Thoracic aorta (tissue), 2 donors: ENCODE measurements at regions not wholly inside any gene's neighbourhood (a gene's known extent, or its start where the extent isn't known, plus 50 kb on each side); places are given as distances from the start of the nearest gene placed in this dataset.

Experiments used
- ATAC-seq: fragments of 150-250 bp; one replicate; pipeline ENCODE4 v1.8.0; 2017; ENCODE audit warnings: low read depth; ENCODE audit not compliant: insufficient number of reproducible peaks, low FRiP score
- DNase-seq: peaks from one replicate; pipeline ENCODE4 v3.0.0-alpha.2; 2020; ENCODE audit warnings: low spot score
- H3K27ac ChIP-seq, 2 donors: fragments of 200-600 bp; sonication (generic); 1 replicate in 1 of 2; 2 replicates in 1 of 2; pipeline ENCODE4 v1.5.1; 2016; ENCODE audit warnings: mild to moderate bottlenecking in 2 of 2, moderate library complexity in 2 of 2
- H3K27me3 ChIP-seq: fragments of 200-600 bp; sonication (generic); replicated peaks from 2 replicates; pipeline ENCODE4 v1.6.0; 2016; ENCODE audit warnings: mild to moderate bottlenecking; ENCODE audit not compliant: insufficient read depth
- H3K36me3 ChIP-seq: fragments of 200-600 bp; sonication (generic); one replicate; pipeline ENCODE4 v1.5.1; 2016
- H3K4me1 ChIP-seq, 2 donors: fragments of 200-600 bp; sonication (generic); 1 replicate in 1 of 2; 2 replicates in 1 of 2; pipeline versions ENCODE4 v1.5.1 to v1.6.0; 2016; ENCODE audit warnings: low read depth in 2 of 2, mild to moderate bottlenecking in 1 of 2; ENCODE audit not compliant: control insufficient read depth in 1 of 2
- H3K4me3 ChIP-seq: fragments of 200-600 bp; sonication (generic); 2 replicates; pipeline ENCODE4 v1.5.1; 2016; ENCODE audit warnings: mild to moderate bottlenecking
- H3K9me3 ChIP-seq: fragments of 200-600 bp; sonication (generic); 2 replicates; pipeline ENCODE4 v1.5.1; 2016
- CTCF ChIP-seq: fragments of 200-600 bp; sonication (generic); IDR thresholded peaks from one replicate; pipeline ENCODE4 v1.5.1; 2019; ENCODE audit warnings: antibody characterized with exemption

- Histone ChIP-seq H3K4me1 (peaks cover 26 to 43% of the 10 kb centered on the region in 2 donors), H3K9me3 (no peaks in the 10 kb centered on the region), H3K27ac (no peak overlapping the region), H3K36me3 (no peaks in the 10 kb centered on the region), H3K27me3 (no peaks in the 10 kb centered on the region), H3K4me3 (no peak overlapping the region)
- DNase-seq (no peak), ATAC-seq (no peak)
- TF ChIP-seq CTCF: no peak
These were observed 228.5 kb downstream of the PCDH7 start for GRCh38 chr4:30948653-30949052.

- Histone ChIP-seq H3K27ac (no peak overlapping the region), H3K4me3 (no peak overlapping the region), H3K36me3 (no peaks in the 10 kb centered on the region), H3K27me3 (no peaks in the 10 kb centered on the region), H3K9me3 (no peaks in the 10 kb centered on the region), H3K4me1 (peaks cover 21 to 47% of the 10 kb centered on the region in 2 donors)
- no peak for ATAC-seq
- no peak for DNase-seq
- no peak for TF ChIP-seq CTCF
These were observed 230.6 kb downstream of the PCDH7 start for GRCh38 chr4:30950737-30951136.

GRCh38 chr4:30952526-30953219 lies 232.5 kb downstream of the PCDH7 start:
- no peaks in the 10 kb centered on the region for H3K27me3 ChIP-seq
- H3K4me1 ChIP-seq: peaks cover 18 to 40% of the 10 kb centered on the region in 2 donors
- ATAC-seq: no peak
- no peaks in the 10 kb centered on the region for H3K9me3 ChIP-seq
- no peaks in the 10 kb centered on the region for H3K36me3 ChIP-seq
- peak overlapping the region in 1 of 2 donors; percentile 15 for H3K27ac ChIP-seq
- TF ChIP-seq CTCF: no peak
- no peak for DNase-seq
- H3K4me3 ChIP-seq: no peak overlapping the region

GRCh38 chr4:30953799-30954198 lies 233.6 kb downstream of the PCDH7 start:
- ATAC-seq (no peak), DNase-seq (no peak)
- no peak for TF ChIP-seq CTCF
- no peaks in the 10 kb centered on the region for H3K9me3 ChIP-seq
- no peaks in the 10 kb centered on the region for H3K27me3 ChIP-seq
- peaks cover 10 to 31% of the 10 kb centered on the region in 2 donors for H3K4me1 ChIP-seq
- no peak overlapping the region for H3K27ac ChIP-seq
- no peaks in the 10 kb centered on the region for H3K36me3 ChIP-seq
- H3K4me3 ChIP-seq: no peak overlapping the region

- no peak for ATAC-seq
- peaks cover 10 to 29% of the 10 kb centered on the region in 2 donors for H3K4me1 ChIP-seq
- H3K27me3 ChIP-seq: no peaks in the 10 kb centered on the region
- H3K4me3 ChIP-seq: no peak overlapping the region
- TF ChIP-seq CTCF: no peak
- H3K27ac ChIP-seq: no peak overlapping the region
- no peaks in the 10 kb centered on the region for H3K9me3 ChIP-seq
- DNase-seq: no peak
- no peaks in the 10 kb centered on the region for H3K36me3 ChIP-seq
These were observed 236.7 kb downstream of the PCDH7 start for GRCh38 chr4:30956916-30957315.
